GM12874 (cell line): ENCODE measurements at regions not wholly inside any gene's neighbourhood (a gene's known extent, or its start where the extent isn't known, plus 50 kb on each side); places are given as distances from the start of the nearest gene placed in this dataset.

ENCODE experiments used
- TF ChIP-seq, protein P1 (sequence below): IDR thresholded peaks from 2 replicates; pipeline ENCODE4 v1.5.1; 2011; ENCODE audit warnings: low read depth, mild to moderate bottlenecking, control low read depth, low read length, moderate library complexity; ENCODE audit not compliant: insufficient read depth

DNA sequence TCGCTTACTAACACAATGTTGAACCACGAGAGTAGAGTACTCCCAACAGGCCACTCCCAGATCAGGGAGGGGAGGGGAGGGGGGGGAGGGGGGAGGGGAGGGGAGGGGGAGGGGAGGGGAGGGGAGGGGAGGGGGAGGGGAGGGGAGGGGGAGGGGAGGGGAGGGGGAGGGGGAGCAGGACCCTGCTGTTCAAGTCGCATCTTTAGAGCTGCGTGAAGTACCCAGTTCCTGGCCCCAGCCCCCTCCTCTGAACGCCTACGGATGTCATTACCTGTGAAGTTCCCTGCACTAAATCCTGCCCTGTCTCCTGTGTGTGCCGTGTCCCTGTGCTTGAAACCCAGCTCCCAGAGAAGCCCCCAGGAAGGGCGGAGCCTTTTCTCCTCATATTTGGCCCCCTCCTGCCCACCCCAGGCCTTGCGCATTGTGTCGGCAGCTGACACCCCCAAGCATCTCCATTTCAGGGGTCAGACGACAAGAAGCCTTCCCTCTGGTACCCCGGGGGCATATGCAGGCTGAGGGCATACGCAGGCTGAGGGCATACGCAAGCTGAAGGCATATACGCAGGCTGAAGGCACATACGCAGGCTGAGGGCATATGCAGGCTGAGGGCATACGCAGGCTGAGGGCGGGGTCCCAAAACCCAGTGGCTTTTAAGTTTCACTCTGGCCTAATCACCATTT is 330.2 kb downstream of the C16orf95 start:
- TF ChIP-seq, protein P1, sequence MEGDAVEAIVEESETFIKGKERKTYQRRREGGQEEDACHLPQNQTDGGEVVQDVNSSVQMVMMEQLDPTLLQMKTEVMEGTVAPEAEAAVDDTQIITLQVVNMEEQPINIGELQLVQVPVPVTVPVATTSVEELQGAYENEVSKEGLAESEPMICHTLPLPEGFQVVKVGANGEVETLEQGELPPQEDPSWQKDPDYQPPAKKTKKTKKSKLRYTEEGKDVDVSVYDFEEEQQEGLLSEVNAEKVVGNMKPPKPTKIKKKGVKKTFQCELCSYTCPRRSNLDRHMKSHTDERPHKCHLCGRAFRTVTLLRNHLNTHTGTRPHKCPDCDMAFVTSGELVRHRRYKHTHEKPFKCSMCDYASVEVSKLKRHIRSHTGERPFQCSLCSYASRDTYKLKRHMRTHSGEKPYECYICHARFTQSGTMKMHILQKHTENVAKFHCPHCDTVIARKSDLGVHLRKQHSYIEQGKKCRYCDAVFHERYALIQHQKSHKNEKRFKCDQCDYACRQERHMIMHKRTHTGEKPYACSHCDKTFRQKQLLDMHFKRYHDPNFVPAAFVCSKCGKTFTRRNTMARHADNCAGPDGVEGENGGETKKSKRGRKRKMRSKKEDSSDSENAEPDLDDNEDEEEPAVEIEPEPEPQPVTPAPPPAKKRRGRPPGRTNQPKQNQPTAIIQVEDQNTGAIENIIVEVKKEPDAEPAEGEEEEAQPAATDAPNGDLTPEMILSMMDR, result no peak

DNA sequence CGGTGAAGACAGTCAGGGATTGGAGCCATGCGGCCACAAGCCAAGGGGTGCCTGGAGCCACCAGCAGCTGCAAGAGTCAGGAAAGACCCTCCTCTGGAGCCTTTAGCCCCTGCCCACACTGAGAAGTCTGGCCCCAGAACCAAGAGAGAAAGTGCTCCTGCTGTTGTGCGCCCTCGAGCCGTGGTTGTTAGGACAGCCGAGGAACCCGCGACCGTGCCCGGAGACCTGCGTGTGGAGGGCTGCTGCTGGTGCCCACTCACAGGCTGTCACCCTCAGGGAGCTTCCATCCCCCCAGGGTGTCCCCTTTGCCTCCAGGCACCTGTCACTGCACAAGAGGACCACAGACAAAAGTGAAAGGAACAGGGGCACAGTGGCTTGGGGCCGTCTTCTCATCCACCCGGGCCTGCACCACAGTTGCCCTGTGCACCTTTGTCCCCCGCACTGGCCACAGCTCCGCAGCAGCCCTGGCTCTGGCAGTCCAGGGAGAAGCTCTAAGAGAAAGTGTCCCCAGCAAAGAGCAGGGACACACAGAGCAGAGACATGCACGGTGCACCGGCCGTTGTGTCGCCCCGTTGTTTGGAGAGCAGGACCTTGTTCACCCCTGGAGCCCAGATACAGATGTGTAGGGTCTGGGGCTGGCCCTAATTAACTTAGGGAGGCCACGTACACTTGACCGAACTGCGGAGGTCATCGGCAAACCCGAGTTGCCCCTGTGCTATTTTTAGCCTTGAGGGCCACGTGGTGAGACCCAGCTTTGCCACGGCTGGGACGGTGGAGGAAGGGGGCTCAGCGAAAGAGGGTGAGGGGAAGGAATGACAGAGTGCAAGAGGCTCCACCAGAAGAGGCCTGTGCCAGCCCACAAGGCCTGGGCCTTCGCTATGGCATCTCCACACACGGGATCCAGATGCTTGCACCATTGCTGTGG is 329.2 kb downstream of the C16orf95 start:
- TF ChIP-seq, protein P1, result no peak

DNA sequence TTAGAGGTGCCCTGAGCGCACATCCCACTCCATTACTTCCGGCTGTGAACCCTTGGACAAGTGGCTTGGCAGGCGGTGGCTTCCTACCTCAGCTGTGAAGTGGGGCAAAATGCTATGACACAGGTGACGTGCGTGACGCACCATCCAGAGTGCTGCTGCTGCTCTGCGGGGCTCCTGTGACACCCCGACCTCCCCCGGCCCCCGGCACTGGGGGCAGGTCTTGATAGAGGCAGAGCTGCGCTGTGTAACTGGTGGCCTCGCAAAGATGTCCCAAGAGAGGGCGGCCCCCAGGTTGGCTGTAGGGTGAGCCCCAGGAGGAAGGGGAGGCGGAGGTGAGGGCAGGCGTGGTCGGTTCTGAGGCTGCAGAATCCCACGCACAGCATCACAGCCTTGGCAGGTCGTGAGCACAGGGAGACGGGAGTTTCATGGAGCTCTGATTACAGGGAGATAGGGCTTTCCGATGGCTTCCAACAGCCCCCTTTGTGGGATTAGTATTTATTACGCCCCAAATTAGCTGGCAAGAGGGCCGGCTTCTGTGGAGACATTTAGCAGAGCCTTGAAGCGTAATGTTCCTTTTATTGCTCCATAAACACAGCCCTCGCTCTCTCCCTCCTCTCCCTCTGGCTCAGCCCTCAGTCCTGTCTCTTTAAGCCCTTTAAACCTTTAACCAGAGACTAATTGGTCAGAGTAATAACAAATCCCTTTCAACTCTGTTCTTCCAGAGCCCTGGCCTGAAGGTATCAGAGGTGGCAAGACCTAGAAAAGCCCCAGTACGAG is 328.1 kb downstream of the C16orf95 start:
- TF ChIP-seq, protein P1, result no peak

DNA sequence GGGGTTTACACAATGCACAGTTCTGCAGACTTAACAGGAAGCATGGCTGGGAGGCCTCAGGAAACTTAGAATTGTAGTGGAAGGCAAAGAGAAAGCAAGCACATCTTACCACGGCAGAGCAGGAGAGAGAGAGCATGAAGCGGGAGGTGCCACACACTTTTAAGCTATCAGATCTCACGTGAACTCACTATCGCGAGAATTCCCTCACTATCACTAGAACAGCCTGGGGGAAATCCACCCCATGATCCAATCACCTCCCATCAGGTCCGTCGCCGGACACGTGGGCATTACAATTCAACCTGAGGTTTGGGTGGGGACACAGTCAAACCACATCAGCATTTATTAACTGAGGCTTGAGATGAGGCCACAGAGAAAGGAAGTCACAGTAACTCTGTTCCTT is 326.7 kb downstream of the C16orf95 start:
- TF ChIP-seq, protein P1, result no peak

DNA sequence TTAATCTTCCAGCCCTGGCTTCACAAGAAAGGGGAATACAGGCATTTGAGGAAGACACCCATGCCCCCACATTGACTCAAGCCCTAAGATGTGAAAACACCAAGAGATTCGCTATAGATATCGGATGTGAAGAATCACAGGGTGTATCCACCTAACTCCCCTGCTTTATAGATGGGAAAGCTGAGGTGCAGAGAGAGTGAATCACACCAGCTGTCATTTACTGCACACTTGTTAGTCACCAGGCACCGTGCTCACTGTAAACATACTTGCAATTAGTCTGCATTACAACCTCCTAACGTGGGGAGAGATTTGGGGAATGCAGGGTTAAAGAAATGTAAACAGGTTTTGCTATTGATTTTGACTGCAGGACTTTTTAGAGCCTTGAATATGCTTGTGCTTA is 325.5 kb downstream of the C16orf95 start:
- TF ChIP-seq, protein P1, result no peak

DNA sequence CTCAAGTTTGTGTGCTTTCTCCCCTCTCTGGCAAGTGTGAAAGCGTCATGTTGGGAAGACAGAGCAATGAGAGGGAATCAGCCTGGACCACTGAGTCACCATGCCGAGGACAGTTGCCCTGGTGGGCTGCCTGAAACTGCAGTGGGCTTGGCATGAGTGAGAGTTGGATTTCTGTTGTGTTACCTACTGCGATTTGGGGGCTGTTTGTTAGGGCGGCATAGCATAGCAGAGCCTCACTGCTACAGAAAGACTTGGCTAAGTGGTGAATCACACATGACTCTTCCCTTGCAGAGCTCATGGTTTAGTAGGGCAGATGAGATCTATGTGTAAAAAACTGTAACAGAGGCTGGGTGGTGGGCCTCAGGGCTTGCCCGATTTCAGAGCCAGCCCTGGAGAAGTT is 324.6 kb downstream of the C16orf95 start:
- TF ChIP-seq, protein P1, result no peak
